ENCODE measurements at regions not wholly inside any gene's neighbourhood (a gene's known extent, or its start where the extent isn't known, plus 50 kb on each side); places are given as distances from the start of the nearest gene placed in this dataset.

- no peaks in the 10 kb centered on the region for H3K4me1 ChIP-seq (ENCODE audit: control insufficient read depth in 1 of 2, low read depth in 2 of 2)
- DNase-seq (ENCODE audit: low spot score) = no peak
- no peak overlapping the region for H3K27ac ChIP-seq
- H3K27me3 ChIP-seq (replicated peaks; ENCODE audit: insufficient read depth) = no peaks in the 10 kb centered on the region
- no peak overlapping the region for H3K4me3 ChIP-seq
- no peak for TF ChIP-seq CTCF (IDR thresholded peaks at IDR 0.05)
- H3K36me3 ChIP-seq = no peaks in the 10 kb centered on the region
- no peaks in the 10 kb centered on the region for H3K9me3 ChIP-seq
- ATAC-seq (ENCODE audit: insufficient number of reproducible peaks, low FRiP score, low read depth) = no peak
These were observed 218.9 kb downstream of the MID1IP1 start for GRCh38 chrX:39020051-39020669.

- H3K27ac ChIP-seq = no peak overlapping the region
- no peaks in the 10 kb centered on the region for H3K36me3 ChIP-seq
- H3K4me1 ChIP-seq (ENCODE audit: control insufficient read depth in 1 of 2, low read depth in 2 of 2) = no peaks in the 10 kb centered on the region
- no peaks in the 10 kb centered on the region for H3K9me3 ChIP-seq
- no peak for DNase-seq (ENCODE audit: low spot score)
- ATAC-seq (ENCODE audit: insufficient number of reproducible peaks, low FRiP score, low read depth) = no peak
- no peak for TF ChIP-seq CTCF (IDR thresholded peaks at IDR 0.05)
- H3K4me3 ChIP-seq = no peak overlapping the region
- H3K27me3 ChIP-seq (replicated peaks; ENCODE audit: insufficient read depth) = no peaks in the 10 kb centered on the region
These were observed 220.8 kb downstream of the MID1IP1 start for GRCh38 chrX:39022106-39022505.

- Histone ChIP-seq H3K27ac (no peak overlapping the region), H3K27me3 (replicated peaks; ENCODE audit: insufficient read depth) (no peaks in the 10 kb centered on the region), H3K9me3 (no peaks in the 10 kb centered on the region), H3K4me1 (ENCODE audit: control insufficient read depth in 1 of 2, low read depth in 2 of 2) (no peaks in the 10 kb centered on the region), H3K4me3 (no peak overlapping the region), H3K36me3 (no peaks in the 10 kb centered on the region)
- DNase-seq (ENCODE audit: low spot score) = no peak
- no peak for TF ChIP-seq CTCF (IDR thresholded peaks at IDR 0.05)
- ATAC-seq (ENCODE audit: insufficient number of reproducible peaks, low FRiP score, low read depth) = no peak
These were observed 228.0 kb downstream of the MID1IP1 start for GRCh38 chrX:39029221-39029620.

GRCh38 chrX:39030636-39031035 is 229.4 kb downstream of the MID1IP1 start:
- no peak for DNase-seq (ENCODE audit: low spot score)
- Histone ChIP-seq H3K27me3 (replicated peaks; ENCODE audit: insufficient read depth) (no peaks in the 10 kb centered on the region), H3K9me3 (no peaks in the 10 kb centered on the region)

GRCh38 chrX:39039890-39040289 is 238.6 kb downstream of the MID1IP1 start:
- ATAC-seq (ENCODE audit: insufficient number of reproducible peaks, low FRiP score, low read depth) (no peak), DNase-seq (ENCODE audit: low spot score) (no peak)
- Histone ChIP-seq H3K27ac (no peak overlapping the region), H3K9me3 (no peaks in the 10 kb centered on the region), H3K27me3 (replicated peaks; ENCODE audit: insufficient read depth) (no peaks in the 10 kb centered on the region), H3K36me3 (no peaks in the 10 kb centered on the region), H3K4me1 (ENCODE audit: control insufficient read depth in 1 of 2, low read depth in 2 of 2) (no peaks in the 10 kb centered on the region), H3K4me3 (no peak overlapping the region)
- TF ChIP-seq CTCF (IDR thresholded peaks at IDR 0.05) = no peak

More at GRCh38 chrX:39030636-39031035, 229.4 kb downstream of the MID1IP1 start:
- H3K4me3 ChIP-seq = no peak overlapping the region
- no peaks in the 10 kb centered on the region for H3K4me1 ChIP-seq (ENCODE audit: control insufficient read depth in 1 of 2, low read depth in 2 of 2)
- H3K36me3 ChIP-seq = no peaks in the 10 kb centered on the region
- no peak for ATAC-seq (ENCODE audit: insufficient number of reproducible peaks, low FRiP score, low read depth)
- H3K27ac ChIP-seq = no peak overlapping the region
- TF ChIP-seq CTCF (IDR thresholded peaks at IDR 0.05) = no peak
